ENCODE measurements at regions not wholly inside any gene's neighbourhood (a gene's known extent, or its start where the extent isn't known, plus 50 kb on each side); places are given as distances from the start of the nearest gene placed in this dataset.

GRCh38 chr3:194961571-194961970 lies 275.9 kb downstream of the FAM43A start:
- Histone ChIP-seq H3K4me3 (ENCODE audit: low read depth, low read length) (no peak overlapping the region), H3K36me3 (ENCODE audit: control insufficient read depth, insufficient read depth, low read length) (no peaks in the 10 kb centered on the region), H3K27me3 (ENCODE audit: control insufficient read depth, insufficient read depth, low read length) (peaks cover 6% of the 10 kb centered on the region)
- no peak for TF ChIP-seq CTCF (IDR thresholded peaks at IDR 0.05; ENCODE audit: insufficient read depth, low read length, poor library complexity, severe bottlenecking)
- DNase-seq (ENCODE audit: low read depth), result no peak

- H3K36me3 ChIP-seq (ENCODE audit: control insufficient read depth, insufficient read depth, low read length), result no peaks in the 10 kb centered on the region
- H3K4me3 ChIP-seq (ENCODE audit: low read depth, low read length), result no peak overlapping the region
- TF ChIP-seq CTCF (IDR thresholded peaks at IDR 0.05; ENCODE audit: insufficient read depth, low read length, poor library complexity, severe bottlenecking), result no peak
- no peak for DNase-seq (ENCODE audit: low read depth)
- peaks cover 8% of the 10 kb centered on the region for H3K27me3 ChIP-seq (ENCODE audit: control insufficient read depth, insufficient read depth, low read length)
Measured at GRCh38 chr3:194962056-194962455, 276.4 kb downstream of the FAM43A start.

- Histone ChIP-seq H3K27me3 (ENCODE audit: control insufficient read depth, insufficient read depth, low read length) (peaks cover 10% of the 10 kb centered on the region), H3K36me3 (ENCODE audit: control insufficient read depth, insufficient read depth, low read length) (no peaks in the 10 kb centered on the region), H3K4me3 (ENCODE audit: low read depth, low read length) (no peak overlapping the region)
- no peak for DNase-seq (ENCODE audit: low read depth)
- no peak for TF ChIP-seq CTCF (IDR thresholded peaks at IDR 0.05; ENCODE audit: insufficient read depth, low read length, poor library complexity, severe bottlenecking)
Measured at GRCh38 chr3:194964809-194965208, 279.1 kb downstream of the FAM43A start.

GRCh38 chr3:194967151-194968117 lies 281.8 kb downstream of the FAM43A start:
- DNase-seq (ENCODE audit: low read depth), result no peak
- Histone ChIP-seq H3K27me3 (ENCODE audit: control insufficient read depth, insufficient read depth, low read length) (peaks cover 12% of the 10 kb centered on the region), H3K36me3 (ENCODE audit: control insufficient read depth, insufficient read depth, low read length) (no peaks in the 10 kb centered on the region), H3K4me3 (ENCODE audit: low read depth, low read length) (no peak overlapping the region)
- no peak for TF ChIP-seq CTCF (IDR thresholded peaks at IDR 0.05; ENCODE audit: insufficient read depth, low read length, poor library complexity, severe bottlenecking)

DNA sequence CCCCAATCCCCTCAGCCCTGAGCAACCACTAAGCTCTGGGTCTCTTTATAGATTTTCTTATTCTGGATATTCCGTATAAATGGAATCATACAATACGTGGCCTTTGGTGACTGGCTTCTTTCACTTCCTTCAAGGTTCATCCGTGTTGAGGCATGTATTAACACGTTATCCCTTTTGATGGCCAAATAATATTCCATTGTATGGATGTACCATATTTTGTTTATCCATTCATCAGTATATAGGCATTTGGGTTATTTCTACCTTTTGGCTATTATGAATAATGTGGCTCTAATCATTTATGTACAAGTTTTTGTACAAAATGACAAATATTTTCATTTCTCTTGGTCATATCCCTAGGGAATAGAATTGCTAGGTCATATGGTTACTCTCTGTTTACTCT lies 284.4 kb downstream of the FAM43A start:
- no peak for TF ChIP-seq CTCF (IDR thresholded peaks at IDR 0.05; ENCODE audit: insufficient read depth, low read length, poor library complexity, severe bottlenecking)
- Histone ChIP-seq H3K36me3 (ENCODE audit: control insufficient read depth, insufficient read depth, low read length) (no peaks in the 10 kb centered on the region), H3K27me3 (ENCODE audit: control insufficient read depth, insufficient read depth, low read length) (peaks cover 17% of the 10 kb centered on the region), H3K4me3 (ENCODE audit: low read depth, low read length) (no peak overlapping the region)
- no peak for DNase-seq (ENCODE audit: low read depth)
